ENCODE measurements at regions not wholly inside any gene's neighbourhood (a gene's known extent, or its start where the extent isn't known, plus 50 kb on each side); places are given as distances from the start of the nearest gene placed in this dataset.
"Not testable (repeated sequence)": the region's sequence is repeated elsewhere in the genome, so short reads cannot be mapped to it uniquely, and the experiment has no call there.

DNA sequence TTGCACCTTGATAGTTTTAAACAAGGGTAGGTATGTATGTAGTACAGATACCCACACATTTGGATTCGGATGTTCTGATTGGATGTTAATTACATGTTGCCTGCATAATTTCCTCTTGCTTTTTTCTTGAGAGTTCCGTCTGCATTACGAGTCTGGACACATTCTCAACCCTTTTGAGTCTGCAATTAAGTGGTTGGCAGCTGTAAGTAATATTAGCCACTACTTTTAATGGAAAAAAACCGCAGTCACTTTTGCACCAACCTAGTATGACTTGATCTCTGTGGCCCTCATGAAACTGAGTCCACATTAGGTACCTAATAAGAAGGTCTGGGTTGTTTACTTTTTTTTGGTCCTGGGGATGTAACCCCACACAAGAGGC lies 217.3 kb downstream of the VAPA start:
- H3K36me3 Mint-ChIP-seq (ENCODE audit: insufficient read depth): no peaks in the 10 kb centered on the region
- peak overlapping the region; percentile 70 for H3K4me3 Mint-ChIP-seq (ENCODE audit: low read depth)
- H3K4me1 Mint-ChIP-seq (ENCODE audit: low read depth): peaks cover 21% of the 10 kb centered on the region
- TF ChIP-seq, protein P1, sequence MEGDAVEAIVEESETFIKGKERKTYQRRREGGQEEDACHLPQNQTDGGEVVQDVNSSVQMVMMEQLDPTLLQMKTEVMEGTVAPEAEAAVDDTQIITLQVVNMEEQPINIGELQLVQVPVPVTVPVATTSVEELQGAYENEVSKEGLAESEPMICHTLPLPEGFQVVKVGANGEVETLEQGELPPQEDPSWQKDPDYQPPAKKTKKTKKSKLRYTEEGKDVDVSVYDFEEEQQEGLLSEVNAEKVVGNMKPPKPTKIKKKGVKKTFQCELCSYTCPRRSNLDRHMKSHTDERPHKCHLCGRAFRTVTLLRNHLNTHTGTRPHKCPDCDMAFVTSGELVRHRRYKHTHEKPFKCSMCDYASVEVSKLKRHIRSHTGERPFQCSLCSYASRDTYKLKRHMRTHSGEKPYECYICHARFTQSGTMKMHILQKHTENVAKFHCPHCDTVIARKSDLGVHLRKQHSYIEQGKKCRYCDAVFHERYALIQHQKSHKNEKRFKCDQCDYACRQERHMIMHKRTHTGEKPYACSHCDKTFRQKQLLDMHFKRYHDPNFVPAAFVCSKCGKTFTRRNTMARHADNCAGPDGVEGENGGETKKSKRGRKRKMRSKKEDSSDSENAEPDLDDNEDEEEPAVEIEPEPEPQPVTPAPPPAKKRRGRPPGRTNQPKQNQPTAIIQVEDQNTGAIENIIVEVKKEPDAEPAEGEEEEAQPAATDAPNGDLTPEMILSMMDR (IDR thresholded peaks at IDR 0.05; ENCODE audit: unreplicated experiment): no peak
- H3K27me3 Mint-ChIP-seq: peaks cover 13% of the 10 kb centered on the region
- no peak overlapping the region for H3K27ac Mint-ChIP-seq
- no peaks in the 10 kb centered on the region for H3K9me3 Mint-ChIP-seq (ENCODE audit: low read depth)
- no peak for DNase-seq (ENCODE audit: low spot score, unreplicated experiment)

DNA sequence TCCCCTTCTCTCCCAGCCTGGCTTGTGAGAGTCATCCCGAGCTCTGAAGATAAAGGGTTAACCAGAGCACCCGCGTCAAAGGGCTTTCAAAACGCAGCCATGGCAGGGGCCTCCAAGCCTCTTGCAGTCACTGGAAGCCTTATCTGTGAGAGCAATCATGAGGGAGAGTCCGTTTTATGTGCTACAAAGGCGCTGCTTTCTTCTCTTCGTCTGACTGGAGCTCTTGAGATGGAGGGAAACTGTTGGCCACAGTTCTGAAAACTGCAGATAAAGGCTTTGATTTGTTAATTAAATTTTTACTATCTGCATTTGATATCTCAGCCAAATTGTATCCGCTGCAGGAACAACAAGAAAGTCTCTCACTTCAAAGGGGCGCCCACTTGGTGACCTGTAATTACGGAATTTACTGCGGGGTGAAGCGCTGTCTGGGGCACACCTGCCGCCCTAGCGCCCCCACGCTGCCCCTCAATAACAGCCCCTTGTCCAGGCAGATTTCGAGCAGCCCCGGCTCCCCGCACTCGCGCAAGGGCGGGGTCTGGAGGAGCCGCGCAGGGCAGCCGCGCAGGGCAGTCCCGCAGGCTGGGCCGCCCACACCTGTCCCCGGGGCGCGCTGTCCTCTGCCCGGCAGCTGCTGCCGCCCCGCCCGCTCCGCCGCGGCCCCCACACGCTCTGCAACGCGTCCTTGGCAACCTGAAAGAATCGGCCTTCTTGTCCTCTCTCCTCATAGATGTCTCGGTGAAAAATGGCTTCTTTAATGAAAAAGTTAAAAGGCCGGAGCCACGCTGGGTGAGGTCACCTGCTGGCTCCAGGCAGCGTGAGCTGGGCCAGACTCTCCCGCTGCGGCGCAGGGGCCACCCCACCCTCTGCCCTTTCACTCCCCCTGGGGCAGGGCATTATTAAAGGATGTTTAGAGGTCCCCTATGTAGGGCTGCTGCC lies 217.9 kb downstream of the VAPA start:
- DNase-seq (ENCODE audit: low spot score, unreplicated experiment): peak; percentile 21
- no peaks in the 10 kb centered on the region for H3K9me3 Mint-ChIP-seq (ENCODE audit: low read depth)
- TF ChIP-seq, protein P1 (IDR thresholded peaks at IDR 0.05; ENCODE audit: unreplicated experiment): peak; percentile 17
- no peaks in the 10 kb centered on the region for H3K36me3 Mint-ChIP-seq (ENCODE audit: insufficient read depth)
- peaks cover 9% of the 10 kb centered on the region for H3K27me3 Mint-ChIP-seq
- peak overlapping the region; percentile 70 for H3K4me3 Mint-ChIP-seq (ENCODE audit: low read depth)
- peak overlapping the region; percentile 93 for H3K27ac Mint-ChIP-seq
- H3K4me1 Mint-ChIP-seq (ENCODE audit: low read depth): peaks cover 21% of the 10 kb centered on the region

DNA sequence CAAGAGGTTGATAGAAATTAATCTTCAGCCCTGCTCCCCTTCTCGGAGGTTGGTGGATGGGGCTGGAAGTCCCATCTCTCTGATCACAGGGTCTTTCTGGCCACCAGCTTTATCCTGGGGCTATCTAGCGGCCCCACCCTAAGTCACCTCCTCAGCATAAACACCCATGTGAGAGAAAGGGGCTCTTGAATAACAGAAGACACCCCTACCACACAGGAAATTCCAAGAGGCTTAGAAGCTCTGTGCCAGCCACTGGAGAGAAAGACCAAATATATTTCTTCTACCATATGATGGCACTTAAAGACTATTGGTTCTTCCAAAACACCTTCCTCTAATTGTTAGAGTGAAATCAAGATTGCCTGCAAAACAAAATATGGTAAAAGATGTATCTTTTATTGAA lies 219.7 kb downstream of the VAPA start:
- H3K9me3 Mint-ChIP-seq (ENCODE audit: low read depth): peaks cover 6% of the 10 kb centered on the region
- H3K36me3 Mint-ChIP-seq (ENCODE audit: insufficient read depth): no peaks in the 10 kb centered on the region
- peaks cover 3% of the 10 kb centered on the region for H3K27me3 Mint-ChIP-seq
- no peak overlapping the region for H3K4me3 Mint-ChIP-seq (ENCODE audit: low read depth)
- DNase-seq (ENCODE audit: low spot score, unreplicated experiment): no peak
- H3K27ac Mint-ChIP-seq: no peak overlapping the region
- peaks cover 31% of the 10 kb centered on the region for H3K4me1 Mint-ChIP-seq (ENCODE audit: low read depth)
- TF ChIP-seq, protein P1 (IDR thresholded peaks at IDR 0.05; ENCODE audit: unreplicated experiment): no peak

DNA sequence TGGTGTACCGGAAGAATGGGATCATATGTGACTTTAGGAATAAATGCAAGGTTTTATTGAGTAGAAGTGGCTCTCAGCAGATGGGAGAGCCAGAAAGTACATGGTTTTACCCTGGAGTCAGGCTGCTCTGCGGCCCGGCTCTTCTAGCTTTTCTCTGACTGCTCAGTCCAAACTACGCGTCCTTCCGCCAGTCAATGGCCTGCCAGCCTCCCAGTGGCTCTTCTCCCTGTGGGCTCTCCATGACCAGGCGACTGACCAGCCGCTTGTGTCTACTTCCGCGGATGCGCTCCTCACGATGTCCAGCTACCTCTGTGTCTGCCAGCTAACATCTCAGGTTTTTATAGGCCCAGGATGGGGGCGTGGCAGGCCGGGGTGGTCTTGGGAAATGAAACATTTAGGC lies 220.4 kb downstream of the VAPA start:
- H3K27ac Mint-ChIP-seq: peak overlapping the region; percentile 54
- no peak overlapping the region for H3K4me3 Mint-ChIP-seq (ENCODE audit: low read depth)
- no peak for DNase-seq (ENCODE audit: low spot score, unreplicated experiment)
- H3K4me1 Mint-ChIP-seq (ENCODE audit: low read depth): peaks cover 30% of the 10 kb centered on the region
- H3K36me3 Mint-ChIP-seq (ENCODE audit: insufficient read depth): no peaks in the 10 kb centered on the region
- H3K9me3 Mint-ChIP-seq (ENCODE audit: low read depth): peaks cover 6% of the 10 kb centered on the region
- TF ChIP-seq, protein P1 (IDR thresholded peaks at IDR 0.05; ENCODE audit: unreplicated experiment): no peak
- H3K27me3 Mint-ChIP-seq: no peaks in the 10 kb centered on the region

DNA sequence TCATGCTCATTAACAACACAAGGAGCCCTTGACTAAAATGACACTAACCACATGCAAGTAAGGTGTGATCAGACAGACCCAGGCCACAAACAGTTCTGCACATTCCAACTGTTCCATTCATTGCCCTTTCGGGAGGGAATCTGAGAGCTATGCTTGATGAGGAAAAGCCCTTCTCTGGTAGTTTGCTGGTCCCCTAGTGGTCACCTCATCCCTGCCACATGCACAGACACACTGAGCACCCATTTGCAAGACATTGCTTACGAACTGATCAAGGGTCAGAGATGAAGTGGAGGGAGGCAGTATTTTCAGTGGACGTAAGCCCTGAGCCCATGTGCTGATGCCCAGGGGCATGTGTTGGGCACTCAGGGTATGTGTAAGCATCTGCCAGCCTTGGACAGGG lies 220.9 kb downstream of the VAPA start:
- H3K9me3 Mint-ChIP-seq (ENCODE audit: low read depth); H3K27me3 Mint-ChIP-seq; H3K36me3 Mint-ChIP-seq (ENCODE audit: insufficient read depth); H3K27ac Mint-ChIP-seq; H3K4me3 Mint-ChIP-seq (ENCODE audit: low read depth); DNase-seq (ENCODE audit: low spot score, unreplicated experiment): not testable (repeated sequence)
- H3K4me1 Mint-ChIP-seq (ENCODE audit: low read depth): peaks cover 36% of the 10 kb centered on the region

Measured in progenitor cell of endocrine pancreas (in vitro differentiated cells).